SK-N-SH treated with all-trans-retinoic acid at 6 μM for 48 hours (cell line): ENCODE measurements at regions not wholly inside any gene's neighbourhood (a gene's known extent, or its start where the extent isn't known, plus 50 kb on each side); places are given as distances from the start of the nearest gene placed in this dataset.

ENCODE experiments used
- RARB ChIP-seq: fragments of 250-450 bp; sonication (Bioruptor Pico); IDR thresholded peaks from 2 replicates; pipeline ENCODE4 v1.8.0; 2021; ENCODE audit warnings: mild to moderate bottlenecking, moderate library complexity
- SNAI2 ChIP-seq: fragments of 250-450 bp; sonication (Bioruptor Pico); IDR thresholded peaks from 2 replicates; pipeline ENCODE4 v1.5.0; 2020; ENCODE audit warnings: mild to moderate bottlenecking, moderate library complexity

GRCh38 chr7:20980668-20981264 lies 194.1 kb upstream of the SP8 start:
- TF ChIP-seq SNAI2 (CRISPR knock-in tag) (no peak), RARB (CRISPR knock-in tag) (no peak)
